ENCODE measurements at regions not wholly inside any gene's neighbourhood (a gene's known extent, or its start where the extent isn't known, plus 50 kb on each side); places are given as distances from the start of the nearest gene placed in this dataset.

- DNase-seq, result no peak
These were observed 568.5 kb downstream of the UTRN start for GRCh38 chr6:144853603-144854002.

- no peak for DNase-seq
These were observed 569.5 kb downstream of the UTRN start for GRCh38 chr6:144854654-144855053.

- DNase-seq, result no peak
These were observed 570.2 kb downstream of the UTRN start for GRCh38 chr6:144855375-144855774.

GRCh38 chr6:144855812-144856531 lies 570.8 kb downstream of the UTRN start:
- no peak for DNase-seq

- DNase-seq, result no peak
These were observed 571.5 kb downstream of the UTRN start for GRCh38 chr6:144856622-144857021.

GRCh38 chr6:144857086-144857485 lies 572.0 kb downstream of the UTRN start:
- no peak for DNase-seq

- DNase-seq, result no peak
These were observed 577.6 kb downstream of the UTRN start for GRCh38 chr6:144862769-144863168.

- DNase-seq, result no peak
These were observed 582.6 kb downstream of the UTRN start for GRCh38 chr6:144867761-144868160.

- DNase-seq, result no peak
These were observed 585.6 kb downstream of the UTRN start for GRCh38 chr6:144870782-144871181.

GRCh38 chr6:144873623-144874378 lies 588.7 kb downstream of the UTRN start:
- DNase-seq, result no peak

- no peak for DNase-seq
These were observed 591.6 kb downstream of the UTRN start for GRCh38 chr6:144876689-144877088.

GRCh38 chr6:144877118-144877517 lies 592.0 kb downstream of the UTRN start:
- no peak for DNase-seq

- DNase-seq, result no peak
These were observed 593.4 kb downstream of the UTRN start for GRCh38 chr6:144878577-144878976.

GRCh38 chr6:144879436-144879835 lies 594.3 kb downstream of the UTRN start:
- no peak for DNase-seq

- DNase-seq, result no peak
These were observed 597.3 kb downstream of the UTRN start for GRCh38 chr6:144882425-144882824.

GRCh38 chr6:144883915-144884314 lies 598.8 kb downstream of the UTRN start:
- no peak for DNase-seq

GRCh38 chr6:144885817-144886216 lies 600.7 kb downstream of the UTRN start:
- no peak for DNase-seq

- no peak for DNase-seq
These were observed 601.5 kb downstream of the UTRN start for GRCh38 chr6:144886682-144887081.

- DNase-seq, result no peak
These were observed 603.5 kb downstream of the UTRN start for GRCh38 chr6:144888621-144889020.

GRCh38 chr6:144893680-144894151 lies 608.6 kb downstream of the UTRN start:
- DNase-seq, result no peak

GRCh38 chr6:144894240-144894639 lies 609.1 kb downstream of the UTRN start:
- DNase-seq, result no peak

GRCh38 chr6:144895313-144896278 lies 610.5 kb downstream of the UTRN start:
- no peak for DNase-seq

GRCh38 chr6:144896289-144896688 lies 611.2 kb downstream of the UTRN start:
- no peak for DNase-seq
